Prostate gland (tissue), 2 donors: ENCODE measurements at regions not wholly inside any gene's neighbourhood (a gene's known extent, or its start where the extent isn't known, plus 50 kb on each side); places are given as distances from the start of the nearest gene placed in this dataset.

ENCODE experiments used
- POLR2A ChIP-seq: fragments of 450-650 bp; IDR thresholded peaks from one replicate; pipeline ENCODE4 v1.6.1; 2016; ENCODE audit warnings: antibody characterized with exemption, mild to moderate bottlenecking
- POLR2AphosphoS5 ChIP-seq: sonication (generic); formaldehyde crosslinking; IDR thresholded peaks from one replicate; pipeline ENCODE4 v1.6.1; 2017; ENCODE audit warnings: antibody characterized with exemption
- TF ChIP-seq, protein P1 (sequence below), 4 experiments: fragments of 200-600 bp in 2 of 4; fragments of 450-650 bp in 2 of 4; sonication (generic) in 2 of 4; IDR thresholded peaks; 1 replicate in 3 of 4; 2 replicates in 1 of 4; pipeline ENCODE4 v1.5.1; 2016 to 2019; ENCODE audit warnings: antibody characterized with exemption in 4 of 4, mild to moderate bottlenecking in 2 of 4, moderate library complexity in 2 of 4

GRCh38 chr5:164210491-164210890, 705.1 kb downstream of the MAT2B start:
- TF ChIP-seq, protein P1, sequence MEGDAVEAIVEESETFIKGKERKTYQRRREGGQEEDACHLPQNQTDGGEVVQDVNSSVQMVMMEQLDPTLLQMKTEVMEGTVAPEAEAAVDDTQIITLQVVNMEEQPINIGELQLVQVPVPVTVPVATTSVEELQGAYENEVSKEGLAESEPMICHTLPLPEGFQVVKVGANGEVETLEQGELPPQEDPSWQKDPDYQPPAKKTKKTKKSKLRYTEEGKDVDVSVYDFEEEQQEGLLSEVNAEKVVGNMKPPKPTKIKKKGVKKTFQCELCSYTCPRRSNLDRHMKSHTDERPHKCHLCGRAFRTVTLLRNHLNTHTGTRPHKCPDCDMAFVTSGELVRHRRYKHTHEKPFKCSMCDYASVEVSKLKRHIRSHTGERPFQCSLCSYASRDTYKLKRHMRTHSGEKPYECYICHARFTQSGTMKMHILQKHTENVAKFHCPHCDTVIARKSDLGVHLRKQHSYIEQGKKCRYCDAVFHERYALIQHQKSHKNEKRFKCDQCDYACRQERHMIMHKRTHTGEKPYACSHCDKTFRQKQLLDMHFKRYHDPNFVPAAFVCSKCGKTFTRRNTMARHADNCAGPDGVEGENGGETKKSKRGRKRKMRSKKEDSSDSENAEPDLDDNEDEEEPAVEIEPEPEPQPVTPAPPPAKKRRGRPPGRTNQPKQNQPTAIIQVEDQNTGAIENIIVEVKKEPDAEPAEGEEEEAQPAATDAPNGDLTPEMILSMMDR (IDR thresholded peaks at IDR 0.05): no peak
- TF ChIP-seq POLR2A: no peak
- TF ChIP-seq POLR2AphosphoS5: no peak
